Keratinocyte (primary cell): ENCODE measurements at regions not wholly inside any gene's neighbourhood (a gene's known extent, or its start where the extent isn't known, plus 50 kb on each side); places are given as distances from the start of the nearest gene placed in this dataset.

Experiments
- DNase-seq: peaks from one replicate; pipeline ENCODE4 v3.0.0-alpha.2; 2011; ENCODE audit warnings: low read depth, missing footprints, low spot score
- FAIRE-seq: peaks from 2 replicates; lab custom pipeline; 2011; peaks lifted over from hg19 to GRCh38; lab: Jason Lieb, UNC
- H2AFZ ChIP-seq: 2 replicates; pipeline ENCODE4 v1.6.0; 2012; ENCODE audit warnings: low read length, control low read depth, inconsistent platforms; ENCODE audit not compliant: control insufficient read depth
- H3K27ac ChIP-seq: 2 replicates; pipeline ENCODE4 v1.5.1; 2011; ENCODE audit warnings: low read length; ENCODE audit not compliant: control insufficient read depth, insufficient read depth
- H3K27me3 ChIP-seq: 3 replicates; pipeline ENCODE4 v1.6.0; 2011; ENCODE audit warnings: low read length; ENCODE audit not compliant: control insufficient read depth, insufficient read depth; ENCODE audit errors: extremely low read depth
- H3K36me3 ChIP-seq, 2 experiments: 2 replicates in 1 of 2; 3 replicates in 1 of 2; pipeline ENCODE4 v1.5.1; 2011; ENCODE audit warnings: low read length in 2 of 2, mild to moderate bottlenecking in 1 of 2; ENCODE audit not compliant: control insufficient read depth in 2 of 2, insufficient read depth in 2 of 2; ENCODE audit errors: extremely low read depth in 1 of 2
- H3K4me1 ChIP-seq: 3 replicates; pipeline ENCODE4 v1.5.1; 2011; ENCODE audit warnings: low read length; ENCODE audit not compliant: control insufficient read depth, insufficient read depth; ENCODE audit errors: extremely low read depth
- H3K4me2 ChIP-seq: 3 replicates; pipeline ENCODE4 v1.6.0; 2011; ENCODE audit warnings: low read depth, low read length; ENCODE audit not compliant: control insufficient read depth, insufficient read depth; ENCODE audit errors: extremely low read depth
- H3K4me3 ChIP-seq, 3 experiments: fragments of 200-600 bp in 1 of 3; sonication (generic) in 1 of 3; 2 replicates in 2 of 3; 3 replicates in 1 of 3; pipeline ENCODE4 v1.5.1; 2011 to 2016; ENCODE audit warnings: low read length in 3 of 3, mild to moderate bottlenecking in 3 of 3, control low read depth in 2 of 3, inconsistent platforms in 1 of 3, low read depth in 1 of 3, mixed read lengths in 1 of 3, mixed run types in 1 of 3, moderate library complexity in 1 of 3; ENCODE audit not compliant: control insufficient read depth in 2 of 3, insufficient read depth in 2 of 3; ENCODE audit errors: extremely low read depth in 1 of 3
- H3K79me2 ChIP-seq: 2 replicates; pipeline ENCODE4 v1.6.0; 2012; ENCODE audit warnings: low read length; ENCODE audit not compliant: control insufficient read depth, insufficient read depth
- H3K9ac ChIP-seq: 3 replicates; pipeline ENCODE4 v1.6.0; 2011; ENCODE audit warnings: low read length; ENCODE audit not compliant: control insufficient read depth, insufficient read depth; ENCODE audit errors: extremely low read depth
- H3K9me1 ChIP-seq: 3 replicates; pipeline ENCODE4 v1.6.0; 2011; ENCODE audit warnings: low read length; ENCODE audit not compliant: control insufficient read depth, insufficient read depth; ENCODE audit errors: extremely low read depth
- H3K9me3 ChIP-seq: 2 replicates; pipeline ENCODE4 v1.5.1; 2012; ENCODE audit warnings: low read depth, low read length; ENCODE audit not compliant: control insufficient read depth
- H4K20me1 ChIP-seq: 3 replicates; pipeline ENCODE4 v1.6.0; 2011; ENCODE audit warnings: low read length; ENCODE audit not compliant: control insufficient read depth, insufficient read depth; ENCODE audit errors: extremely low read depth
- CTCF ChIP-seq, 3 experiments: IDR thresholded peaks in 1 of 3; conservative IDR thresholded peaks in 1 of 3; optimal IDR thresholded peaks in 1 of 3; 2 replicates in 2 of 3; 3 replicates in 1 of 3; pipeline versions ENCODE3 to v1.5.1; 2011; ENCODE audit warnings: low read length in 3 of 3, mild to moderate bottlenecking in 3 of 3, moderate library complexity in 2 of 3, control low read depth in 1 of 3, inconsistent platforms in 1 of 3; ENCODE audit not compliant: insufficient read depth in 2 of 3; ENCODE audit errors: extremely low read depth in 1 of 3
- EZH2 ChIP-seq: IDR thresholded peaks from one replicate; pipeline ENCODE4 v1.6.1; 2012; ENCODE audit warnings: inconsistent platforms, mild to moderate bottlenecking, low read length, moderate library complexity
- dilution Hi-C: fragments of 300-500 bp; cut with MboI; formaldehyde crosslinking; loops from one replicate; pipeline ENCODE4 v1.7.0; 2020; ENCODE audit warnings: low sequenced_read_pairs; ENCODE audit not compliant: extremely low pct_ligation_motif_present

DNA sequence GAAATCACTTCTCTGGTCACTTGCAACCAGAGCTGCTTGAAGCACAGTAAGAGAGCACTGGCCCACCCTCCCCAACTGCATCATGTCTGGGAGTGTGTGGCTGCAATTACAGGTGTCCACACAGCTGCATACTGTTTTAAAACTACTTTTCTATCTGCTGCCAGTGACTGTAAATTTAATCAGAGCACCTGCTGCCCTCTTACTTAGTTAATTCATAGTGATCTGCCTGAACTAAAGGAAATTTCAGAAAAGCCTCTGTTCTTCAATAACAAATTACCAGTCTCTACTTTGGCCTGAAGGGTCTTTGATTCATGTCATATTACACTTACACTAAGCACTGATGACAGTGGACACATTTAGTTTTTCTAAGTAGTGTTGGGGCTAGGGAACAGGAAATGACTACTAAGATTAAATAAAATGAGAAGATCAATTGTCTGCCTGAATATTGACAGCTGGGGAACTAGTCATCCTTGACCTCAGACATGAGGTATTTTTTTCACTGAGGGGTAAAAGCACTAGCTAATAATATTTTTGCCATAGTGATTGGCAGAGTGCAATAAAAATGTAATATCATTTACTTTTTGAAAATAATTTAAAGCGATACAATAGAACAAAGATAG lies 788.9 kb upstream of the GRAMD2B start:
- Histone ChIP-seq H3K4me2 (no peak overlapping the region), H3K9ac (no peak overlapping the region), H3K36me3 (no peaks in the 10 kb centered on the region), H3K9me1 (no peaks in the 10 kb centered on the region), H3K79me2 (no peaks in the 10 kb centered on the region), H3K9me3 (no peaks in the 10 kb centered on the region), H4K20me1 (no peaks in the 10 kb centered on the region), H3K4me3 (no peak overlapping the region), H3K27ac (no peak overlapping the region), H3K4me1 (no peaks in the 10 kb centered on the region), H3K27me3 (no peaks in the 10 kb centered on the region), H2AFZ (no peak overlapping the region)
- FAIRE-seq (no peak), DNase-seq (no peak)
- dilution Hi-C loops: no loop called here
- TF ChIP-seq CTCF (optimal IDR thresholded peaks at IDR 0.05 in 1 of 3, IDR thresholded peaks at IDR 0.05 in 1 of 3, conservative IDR thresholded peaks at IDR 0.05 in 1 of 3; ENCODE audit: extremely low read depth in 1 of 3, insufficient read depth in 2 of 3, low read length in 3 of 3): no peak
- no peak for TF ChIP-seq EZH2

GRCh38 chr5:125639858-125640257 lies 783.4 kb upstream of the GRAMD2B start:
- H3K9me3 ChIP-seq: no peaks in the 10 kb centered on the region
- no peak overlapping the region for H3K27ac ChIP-seq
- no peak overlapping the region for H2AFZ ChIP-seq
- H3K9me1 ChIP-seq: no peaks in the 10 kb centered on the region
- dilution Hi-C loops: no loop called here
- no peaks in the 10 kb centered on the region for H3K36me3 ChIP-seq
- H3K79me2 ChIP-seq: no peaks in the 10 kb centered on the region
- TF ChIP-seq EZH2 (no peak), CTCF (optimal IDR thresholded peaks at IDR 0.05 in 1 of 3, IDR thresholded peaks at IDR 0.05 in 1 of 3, conservative IDR thresholded peaks at IDR 0.05 in 1 of 3; ENCODE audit: extremely low read depth in 1 of 3, insufficient read depth in 2 of 3, low read length in 3 of 3) (no peak)
- FAIRE-seq: no peak
- no peak overlapping the region for H3K9ac ChIP-seq
- no peak overlapping the region for H3K4me3 ChIP-seq
- no peaks in the 10 kb centered on the region for H3K27me3 ChIP-seq
- no peak for DNase-seq
- no peaks in the 10 kb centered on the region for H4K20me1 ChIP-seq
- no peak overlapping the region for H3K4me2 ChIP-seq
- H3K4me1 ChIP-seq: no peaks in the 10 kb centered on the region
